GM20000 (cell line): ENCODE measurements at regions not wholly inside any gene's neighbourhood (a gene's known extent, or its start where the extent isn't known, plus 50 kb on each side); places are given as distances from the start of the nearest gene placed in this dataset.

ENCODE experiments used
- DNase-seq: peaks from one replicate; pipeline ENCODE4 v3.0.0; 2012; ENCODE audit warnings: low spot score
- TF ChIP-seq, protein P1 (sequence below): IDR thresholded peaks from 2 replicates; pipeline ENCODE4 v1.5.1; 2012; ENCODE audit warnings: mild to moderate bottlenecking, control low read depth; ENCODE audit errors: extremely low read depth, missing control alignments

- TF ChIP-seq, protein P1, sequence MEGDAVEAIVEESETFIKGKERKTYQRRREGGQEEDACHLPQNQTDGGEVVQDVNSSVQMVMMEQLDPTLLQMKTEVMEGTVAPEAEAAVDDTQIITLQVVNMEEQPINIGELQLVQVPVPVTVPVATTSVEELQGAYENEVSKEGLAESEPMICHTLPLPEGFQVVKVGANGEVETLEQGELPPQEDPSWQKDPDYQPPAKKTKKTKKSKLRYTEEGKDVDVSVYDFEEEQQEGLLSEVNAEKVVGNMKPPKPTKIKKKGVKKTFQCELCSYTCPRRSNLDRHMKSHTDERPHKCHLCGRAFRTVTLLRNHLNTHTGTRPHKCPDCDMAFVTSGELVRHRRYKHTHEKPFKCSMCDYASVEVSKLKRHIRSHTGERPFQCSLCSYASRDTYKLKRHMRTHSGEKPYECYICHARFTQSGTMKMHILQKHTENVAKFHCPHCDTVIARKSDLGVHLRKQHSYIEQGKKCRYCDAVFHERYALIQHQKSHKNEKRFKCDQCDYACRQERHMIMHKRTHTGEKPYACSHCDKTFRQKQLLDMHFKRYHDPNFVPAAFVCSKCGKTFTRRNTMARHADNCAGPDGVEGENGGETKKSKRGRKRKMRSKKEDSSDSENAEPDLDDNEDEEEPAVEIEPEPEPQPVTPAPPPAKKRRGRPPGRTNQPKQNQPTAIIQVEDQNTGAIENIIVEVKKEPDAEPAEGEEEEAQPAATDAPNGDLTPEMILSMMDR = no peak
Observed at GRCh38 chr18:7305416-7305815, 74.5 kb downstream of the LRRC30 start.

GRCh38 chr18:7307030-7307429 is 76.1 kb downstream of the LRRC30 start:
- TF ChIP-seq, protein P1 = no peak
- no peak for DNase-seq

More at GRCh38 chr18:7305416-7305815, 74.5 kb downstream of the LRRC30 start:
- no peak for DNase-seq

GRCh38 chr18:7307526-7307925 is 76.6 kb downstream of the LRRC30 start:
- DNase-seq = no peak
- TF ChIP-seq, protein P1 = no peak

- DNase-seq = no peak
- TF ChIP-seq, protein P1 = no peak
Observed at GRCh38 chr18:7317804-7318231, 86.9 kb downstream of the LRRC30 start.

GRCh38 chr18:7319161-7319560 is 88.3 kb downstream of the LRRC30 start:
- no peak for DNase-seq
- TF ChIP-seq, protein P1 = no peak

DNA sequence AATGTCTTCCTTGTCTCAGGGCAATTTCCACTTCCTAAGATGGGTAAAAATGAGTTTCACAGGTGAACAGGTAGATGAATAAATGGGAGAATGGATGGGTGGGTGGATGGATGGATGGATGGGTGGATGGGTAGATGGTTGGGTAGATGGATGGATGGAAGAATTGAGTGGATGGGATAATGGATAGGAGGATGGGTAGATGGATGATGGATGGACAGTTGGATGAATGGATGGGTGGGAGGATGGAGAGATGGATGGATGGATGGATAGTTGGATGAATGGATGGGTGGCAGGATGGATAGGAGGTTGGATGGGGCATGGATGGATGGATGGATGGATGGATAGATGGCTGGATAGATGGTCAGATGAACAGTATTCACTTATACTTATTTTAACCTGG is 90.9 kb downstream of the LRRC30 start:
- no peak for DNase-seq
- TF ChIP-seq, protein P1 = no peak

DNA sequence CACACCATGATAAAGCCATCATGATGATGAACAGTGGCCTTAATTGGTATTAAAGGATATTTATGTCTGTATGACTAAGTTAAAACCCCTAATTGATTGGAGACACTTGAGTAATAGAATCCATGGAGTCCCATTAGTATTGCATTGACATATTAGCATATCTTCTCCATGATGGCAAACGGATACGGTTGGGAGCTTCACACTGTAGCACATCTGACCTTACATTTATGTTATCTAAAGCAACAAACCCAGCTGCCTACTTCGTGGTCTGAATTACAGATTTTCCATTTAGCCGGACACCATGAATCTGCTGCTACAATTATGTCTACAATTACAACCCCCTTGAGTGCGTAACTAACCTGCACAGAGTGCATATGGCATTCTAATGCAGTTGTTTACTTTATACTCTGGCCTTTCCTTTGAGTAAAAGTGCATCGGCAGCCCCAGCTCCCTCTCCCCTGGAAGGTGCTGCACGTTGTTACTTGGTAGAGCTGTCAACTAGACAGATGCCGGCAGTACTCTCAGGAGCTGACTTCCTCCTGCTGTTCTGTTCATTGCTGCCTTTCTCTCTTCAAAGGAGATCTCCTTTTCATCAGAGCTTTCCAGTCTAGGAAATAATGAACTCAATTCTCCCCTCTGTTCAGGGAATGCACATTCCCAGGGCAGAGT is 92.1 kb downstream of the LRRC30 start:
- TF ChIP-seq, protein P1 = no peak
- DNase-seq = no peak
